B cell (primary cell): ENCODE measurements at regions not wholly inside any gene's neighbourhood (a gene's known extent, or its start where the extent isn't known, plus 50 kb on each side); places are given as distances from the start of the nearest gene placed in this dataset.

Experiments
- EZH2 ChIP-seq: IDR thresholded peaks from 2 replicates; pipeline ENCODE4 v1.6.1; 2012; ENCODE audit warnings: borderline replicate concordance, low read depth, mild to moderate bottlenecking, moderate library complexity, low read length; ENCODE audit not compliant: insufficient read depth, poor library complexity, severe bottlenecking
- TF ChIP-seq, protein P1 (sequence below): fragments of 200-600 bp; IDR thresholded peaks from one replicate; pipeline ENCODE4 v1.8.0; 2022; ENCODE audit warnings: antibody characterized with exemption, mild to moderate bottlenecking

DNA sequence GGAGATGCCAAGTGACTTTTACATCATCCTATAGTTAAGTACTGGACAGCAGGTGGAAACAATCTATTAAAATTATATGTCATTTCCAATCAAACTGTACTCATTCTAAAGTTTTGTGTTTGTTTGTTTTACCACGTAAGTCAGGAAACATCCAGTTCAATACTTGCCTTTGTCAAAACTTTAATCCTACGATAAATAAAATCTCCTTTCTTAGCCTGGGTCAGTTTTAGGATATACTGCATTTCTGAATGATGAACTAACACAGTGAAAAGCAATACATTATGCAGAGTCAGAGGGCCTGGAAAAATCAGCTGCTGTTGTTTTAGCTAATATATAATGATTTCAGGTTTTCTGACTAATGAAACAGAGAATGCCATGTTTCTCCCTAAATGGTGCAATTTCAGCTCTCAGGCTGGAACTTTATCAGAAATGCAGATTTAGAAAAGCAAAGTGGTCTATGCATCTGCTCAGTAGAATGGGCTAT, 756.4 kb downstream of the CDH11 start:
- TF ChIP-seq, protein P1, sequence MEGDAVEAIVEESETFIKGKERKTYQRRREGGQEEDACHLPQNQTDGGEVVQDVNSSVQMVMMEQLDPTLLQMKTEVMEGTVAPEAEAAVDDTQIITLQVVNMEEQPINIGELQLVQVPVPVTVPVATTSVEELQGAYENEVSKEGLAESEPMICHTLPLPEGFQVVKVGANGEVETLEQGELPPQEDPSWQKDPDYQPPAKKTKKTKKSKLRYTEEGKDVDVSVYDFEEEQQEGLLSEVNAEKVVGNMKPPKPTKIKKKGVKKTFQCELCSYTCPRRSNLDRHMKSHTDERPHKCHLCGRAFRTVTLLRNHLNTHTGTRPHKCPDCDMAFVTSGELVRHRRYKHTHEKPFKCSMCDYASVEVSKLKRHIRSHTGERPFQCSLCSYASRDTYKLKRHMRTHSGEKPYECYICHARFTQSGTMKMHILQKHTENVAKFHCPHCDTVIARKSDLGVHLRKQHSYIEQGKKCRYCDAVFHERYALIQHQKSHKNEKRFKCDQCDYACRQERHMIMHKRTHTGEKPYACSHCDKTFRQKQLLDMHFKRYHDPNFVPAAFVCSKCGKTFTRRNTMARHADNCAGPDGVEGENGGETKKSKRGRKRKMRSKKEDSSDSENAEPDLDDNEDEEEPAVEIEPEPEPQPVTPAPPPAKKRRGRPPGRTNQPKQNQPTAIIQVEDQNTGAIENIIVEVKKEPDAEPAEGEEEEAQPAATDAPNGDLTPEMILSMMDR, result no peak
- no peak for TF ChIP-seq EZH2
